GM21825 (cell line): ENCODE measurements at regions not wholly inside any gene's neighbourhood (a gene's known extent, or its start where the extent isn't known, plus 50 kb on each side); places are given as distances from the start of the nearest gene placed in this dataset.

Experiments used
- ATAC-seq: cut with Tn5 transposase; IDR thresholded peaks from one replicate; pipeline ENCODE4 v1.9.1; 2021; ENCODE audit warnings: mild to moderate bottlenecking, moderate library complexity; ENCODE audit not compliant: unreplicated experiment

- no peak for ATAC-seq
Observed at GRCh38 chr2:101559551-101559950, 84.6 kb upstream of the RFX8 start.

- ATAC-seq = no peak
Observed at GRCh38 chr2:101558740-101559525, 84.0 kb upstream of the RFX8 start.

- ATAC-seq = no peak
Observed at GRCh38 chr2:101556033-101556459, 81.1 kb upstream of the RFX8 start.

- no peak for ATAC-seq
Observed at GRCh38 chr2:101551336-101551888, 76.5 kb upstream of the RFX8 start.

- no peak for ATAC-seq
Observed at GRCh38 chr2:101550555-101550954, 75.6 kb upstream of the RFX8 start.

- ATAC-seq = no peak
Observed at GRCh38 chr2:101549371-101549770, 74.5 kb upstream of the RFX8 start.

GRCh38 chr2:101546376-101547058 lies 71.6 kb upstream of the RFX8 start:
- no peak for ATAC-seq

GRCh38 chr2:101545950-101546349 lies 71.0 kb upstream of the RFX8 start:
- no peak for ATAC-seq

- ATAC-seq = no peak
Observed at GRCh38 chr2:101540518-101540917, 65.6 kb upstream of the RFX8 start.

- ATAC-seq = no peak
Observed at GRCh38 chr2:101538076-101538475, 63.2 kb upstream of the RFX8 start.

- no peak for ATAC-seq
Observed at GRCh38 chr2:101534149-101534611, 59.3 kb upstream of the RFX8 start.

GRCh38 chr2:101533561-101534148 lies 58.7 kb upstream of the RFX8 start:
- ATAC-seq = no peak

- no peak for ATAC-seq
Observed at GRCh38 chr2:101528501-101528900, 53.6 kb upstream of the RFX8 start.

GRCh38 chr2:101524806-101525430 lies 50.0 kb upstream of the RFX8 start:
- ATAC-seq = no peak
